ENCODE measurements at regions not wholly inside any gene's neighbourhood (a gene's known extent, or its start where the extent isn't known, plus 50 kb on each side); places are given as distances from the start of the nearest gene placed in this dataset.

DNA sequence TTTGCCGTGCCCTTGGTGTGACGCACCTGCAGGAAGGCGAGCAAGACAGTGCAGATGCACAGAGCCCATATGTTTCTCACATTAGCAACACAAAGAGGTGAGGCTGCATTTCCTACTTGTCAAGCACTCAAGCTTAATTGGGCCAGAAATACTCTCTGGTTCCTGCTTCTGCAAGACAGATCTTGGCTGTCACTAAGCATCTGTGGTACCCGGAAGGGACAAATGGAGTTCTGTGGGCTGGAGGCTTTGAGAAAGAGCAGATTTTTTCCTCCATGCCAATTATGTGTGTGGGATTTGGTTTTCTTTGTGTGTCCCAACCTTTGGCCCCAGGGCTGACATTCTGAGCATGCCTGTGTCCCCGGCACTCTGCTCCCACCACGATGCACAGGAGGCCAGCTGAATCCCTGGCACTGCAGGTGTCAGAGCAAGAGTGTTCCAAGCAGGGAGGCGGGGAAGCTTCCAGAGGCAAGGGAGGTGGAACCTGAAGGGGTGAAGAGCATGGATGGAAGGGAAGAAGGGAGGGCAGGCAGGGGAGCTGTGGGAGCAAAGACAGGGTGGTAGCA lies 52.0 kb upstream of the STUM start:
- no peak for DNase-seq
- TF ChIP-seq, protein P1, sequence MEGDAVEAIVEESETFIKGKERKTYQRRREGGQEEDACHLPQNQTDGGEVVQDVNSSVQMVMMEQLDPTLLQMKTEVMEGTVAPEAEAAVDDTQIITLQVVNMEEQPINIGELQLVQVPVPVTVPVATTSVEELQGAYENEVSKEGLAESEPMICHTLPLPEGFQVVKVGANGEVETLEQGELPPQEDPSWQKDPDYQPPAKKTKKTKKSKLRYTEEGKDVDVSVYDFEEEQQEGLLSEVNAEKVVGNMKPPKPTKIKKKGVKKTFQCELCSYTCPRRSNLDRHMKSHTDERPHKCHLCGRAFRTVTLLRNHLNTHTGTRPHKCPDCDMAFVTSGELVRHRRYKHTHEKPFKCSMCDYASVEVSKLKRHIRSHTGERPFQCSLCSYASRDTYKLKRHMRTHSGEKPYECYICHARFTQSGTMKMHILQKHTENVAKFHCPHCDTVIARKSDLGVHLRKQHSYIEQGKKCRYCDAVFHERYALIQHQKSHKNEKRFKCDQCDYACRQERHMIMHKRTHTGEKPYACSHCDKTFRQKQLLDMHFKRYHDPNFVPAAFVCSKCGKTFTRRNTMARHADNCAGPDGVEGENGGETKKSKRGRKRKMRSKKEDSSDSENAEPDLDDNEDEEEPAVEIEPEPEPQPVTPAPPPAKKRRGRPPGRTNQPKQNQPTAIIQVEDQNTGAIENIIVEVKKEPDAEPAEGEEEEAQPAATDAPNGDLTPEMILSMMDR (IDR thresholded peaks at IDR 0.05; ENCODE audit: low read depth, low read length): no peak
- no peak overlapping the region for H3K4me3 ChIP-seq (ENCODE audit: low read depth, low read length)
- no peaks in the 10 kb centered on the region for H3K9me3 ChIP-seq (ENCODE audit: severe bottlenecking)
- H3K27me3 ChIP-seq (ENCODE audit: insufficient read depth, low read depth, severe bottlenecking): no peaks in the 10 kb centered on the region
- H3K27ac ChIP-seq: no peak overlapping the region
- no peaks in the 10 kb centered on the region for H3K36me3 ChIP-seq

DNA sequence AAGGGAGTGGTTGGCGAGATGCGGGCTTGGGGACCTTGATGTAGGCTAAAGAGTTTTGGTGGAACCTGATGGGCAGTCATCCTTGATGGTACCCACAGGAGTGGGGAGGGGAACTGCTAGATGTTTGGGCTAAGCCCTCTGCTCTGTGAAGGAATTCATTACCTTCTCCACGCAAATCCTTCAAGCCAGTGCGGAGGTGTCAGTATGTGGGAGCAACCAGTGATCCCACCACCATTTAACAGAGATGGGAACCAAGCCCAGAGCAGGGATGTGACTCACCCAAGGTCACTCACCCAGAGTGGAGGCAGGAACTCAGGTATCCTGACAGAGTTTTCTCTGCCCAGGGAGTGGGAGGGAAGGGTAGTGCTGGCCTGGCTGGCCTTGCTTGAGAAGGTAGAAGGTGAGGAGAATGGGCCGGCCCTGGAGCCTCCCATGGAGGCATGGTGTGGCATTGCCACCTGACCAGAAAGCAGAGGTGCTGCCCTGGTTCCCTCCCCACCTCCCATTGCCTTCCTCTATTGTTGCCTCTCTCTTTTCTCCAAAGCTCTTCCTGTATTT lies 51.2 kb upstream of the STUM start:
- no peak overlapping the region for H3K4me3 ChIP-seq (ENCODE audit: low read depth, low read length)
- no peaks in the 10 kb centered on the region for H3K9me3 ChIP-seq (ENCODE audit: severe bottlenecking)
- no peak for DNase-seq
- H3K27ac ChIP-seq: no peak overlapping the region
- no peaks in the 10 kb centered on the region for H3K36me3 ChIP-seq
- TF ChIP-seq, protein P1 (IDR thresholded peaks at IDR 0.05; ENCODE audit: low read depth, low read length): no peak
- no peaks in the 10 kb centered on the region for H3K27me3 ChIP-seq (ENCODE audit: insufficient read depth, low read depth, severe bottlenecking)

DNA sequence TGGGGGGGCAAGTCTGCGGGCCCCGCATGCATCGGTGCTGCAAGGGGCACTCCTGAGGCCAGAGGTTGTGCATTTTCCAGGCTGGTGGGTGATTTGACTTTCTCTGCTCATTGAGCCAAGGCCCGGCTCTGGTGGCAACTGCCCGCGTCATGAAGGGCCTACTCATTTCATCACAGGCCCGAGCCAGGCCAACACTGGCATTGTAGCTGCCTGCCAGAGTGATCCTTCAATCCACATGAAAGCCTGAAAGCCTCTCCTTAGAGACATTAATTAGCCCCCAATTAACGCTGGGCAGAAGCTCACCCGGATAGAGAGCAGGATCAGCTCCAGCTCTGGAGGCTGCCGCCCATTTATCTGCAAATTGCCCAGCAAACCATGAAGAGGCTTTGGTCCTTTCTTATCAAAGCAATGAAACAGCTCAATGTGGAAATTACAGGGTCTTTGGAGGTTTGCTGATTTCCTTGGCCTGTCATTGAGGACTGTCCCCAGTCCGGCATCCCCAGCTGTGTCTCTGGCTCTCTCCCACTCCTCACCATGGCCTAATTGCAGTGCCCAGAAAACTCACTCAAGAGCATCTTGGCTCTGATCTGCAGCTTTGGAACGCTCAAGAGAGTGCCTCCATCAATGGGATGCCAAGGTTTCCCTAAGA lies 50.4 kb upstream of the STUM start:
- no peak for DNase-seq
- no peaks in the 10 kb centered on the region for H3K27me3 ChIP-seq (ENCODE audit: insufficient read depth, low read depth, severe bottlenecking)
- no peaks in the 10 kb centered on the region for H3K9me3 ChIP-seq (ENCODE audit: severe bottlenecking)
- no peak overlapping the region for H3K4me3 ChIP-seq (ENCODE audit: low read depth, low read length)
- TF ChIP-seq, protein P1 (IDR thresholded peaks at IDR 0.05; ENCODE audit: low read depth, low read length): no peak
- no peak overlapping the region for H3K27ac ChIP-seq
- no peaks in the 10 kb centered on the region for H3K36me3 ChIP-seq

DNA sequence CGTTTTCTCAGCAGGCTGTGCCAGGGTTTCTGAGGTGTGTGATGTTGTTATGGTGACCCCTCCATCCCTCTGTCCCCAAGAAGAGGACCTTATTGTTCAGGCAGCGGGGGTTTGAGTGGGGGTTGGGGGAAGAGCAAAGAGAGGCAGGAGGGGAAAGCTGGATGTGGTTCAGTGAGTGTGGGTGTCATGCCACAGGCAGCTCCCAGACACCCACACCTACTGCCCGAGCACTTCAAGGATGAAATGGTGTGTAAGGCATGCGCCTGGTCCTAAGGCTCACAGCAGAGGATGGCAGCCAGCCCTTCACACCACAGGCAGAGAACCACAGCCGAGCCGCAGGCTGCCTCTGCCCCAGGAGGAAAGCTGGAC lies 49.9 kb upstream of the STUM start:
- no peaks in the 10 kb centered on the region for H3K36me3 ChIP-seq
- TF ChIP-seq, protein P1 (IDR thresholded peaks at IDR 0.05; ENCODE audit: low read depth, low read length): no peak
- no peak overlapping the region for H3K4me3 ChIP-seq (ENCODE audit: low read depth, low read length)
- no peaks in the 10 kb centered on the region for H3K9me3 ChIP-seq (ENCODE audit: severe bottlenecking)
- no peaks in the 10 kb centered on the region for H3K27me3 ChIP-seq (ENCODE audit: insufficient read depth, low read depth, severe bottlenecking)
- no peak overlapping the region for H3K27ac ChIP-seq
- no peak for DNase-seq

Data from WERI-Rb-1 (cell line).